Femur (tissue), 1 donor: ENCODE measurements at regions not wholly inside any gene's neighbourhood (a gene's known extent, or its start where the extent isn't known, plus 50 kb on each side); places are given as distances from the start of the nearest gene placed in this dataset.
A peak's percentile ranks its signal among the peaks of the same experiment; 100 is the strongest.

ENCODE experiments used
- DNase-seq: peaks from one replicate; pipeline ENCODE4 v3.0.0-alpha.2; 2017

GRCh38 chr10:89829262-89829886 lies 128.0 kb downstream of the KIF20B start:
- DNase-seq = no peak

GRCh38 chr10:89829887-89830269 lies 128.5 kb downstream of the KIF20B start:
- no peak for DNase-seq

GRCh38 chr10:89830624-89831023 lies 129.2 kb downstream of the KIF20B start:
- DNase-seq = no peak

GRCh38 chr10:89836840-89837164 lies 135.4 kb downstream of the KIF20B start:
- no peak for DNase-seq

GRCh38 chr10:89837165-89838043 lies 136.0 kb downstream of the KIF20B start:
- peak; percentile 57 for DNase-seq

GRCh38 chr10:89838044-89838615 lies 136.7 kb downstream of the KIF20B start:
- DNase-seq = no peak

GRCh38 chr10:89845541-89846280 lies 144.3 kb downstream of the KIF20B start:
- DNase-seq = no peak

- DNase-seq = no peak
Measured at GRCh38 chr10:89846281-89846630, 144.9 kb downstream of the KIF20B start.

GRCh38 chr10:89846786-89847185 lies 145.4 kb downstream of the KIF20B start:
- DNase-seq = no peak

- DNase-seq = no peak
Measured at GRCh38 chr10:89852872-89853271, 151.5 kb downstream of the KIF20B start.

GRCh38 chr10:89853781-89854191 lies 152.4 kb downstream of the KIF20B start:
- DNase-seq = no peak

GRCh38 chr10:89857431-89858042 lies 156.1 kb downstream of the KIF20B start:
- no peak for DNase-seq

GRCh38 chr10:89861199-89861573 lies 159.8 kb downstream of the KIF20B start:
- no peak for DNase-seq

GRCh38 chr10:89861584-89862301 lies 160.4 kb downstream of the KIF20B start:
- DNase-seq = no peak

GRCh38 chr10:89867964-89868363 lies 166.6 kb downstream of the KIF20B start:
- no peak for DNase-seq

- DNase-seq = no peak
Measured at GRCh38 chr10:89869180-89869579, 167.8 kb downstream of the KIF20B start.

- no peak for DNase-seq
Measured at GRCh38 chr10:89869592-89870156, 168.3 kb downstream of the KIF20B start.

GRCh38 chr10:89870936-89871335 lies 169.5 kb downstream of the KIF20B start:
- no peak for DNase-seq

- no peak for DNase-seq
Measured at GRCh38 chr10:89873055-89873454, 171.7 kb downstream of the KIF20B start.

- DNase-seq = no peak
Measured at GRCh38 chr10:89875557-89875956, 174.2 kb downstream of the KIF20B start.

GRCh38 chr10:89879121-89879520 lies 177.7 kb downstream of the KIF20B start:
- DNase-seq = no peak

GRCh38 chr10:89887406-89887805 lies 186.0 kb downstream of the KIF20B start:
- no peak for DNase-seq
